SK-N-SH treated with all-trans-retinoic acid at 6 μM for 48 hours (cell line): ENCODE measurements at regions not wholly inside any gene's neighbourhood (a gene's known extent, or its start where the extent isn't known, plus 50 kb on each side); places are given as distances from the start of the nearest gene placed in this dataset.

Experiments used
- ATAC-seq: fragments of 200-7000 bp; cut with Tn5 transposase; 3 replicates; pipeline ENCODE4 v1.9.1; 2020; ENCODE audit warnings: mild to moderate bottlenecking, moderate library complexity
- ARNTL ChIP-seq: fragments of 450-650 bp; formaldehyde crosslinking; IDR thresholded peaks from 2 replicates; pipeline ENCODE4 v1.5.0; 2020; ENCODE audit warnings: low read depth, mild to moderate bottlenecking, moderate library complexity, borderline replicate concordance
- CREB5 ChIP-seq: fragments of 250-450 bp; sonication (Bioruptor Pico); IDR thresholded peaks from 2 replicates; pipeline ENCODE4 v1.5.1; 2020; ENCODE audit warnings: low read depth, mild to moderate bottlenecking, moderate library complexity
- CSDC2 ChIP-seq: fragments of 250-450 bp; sonication (Bioruptor Pico); IDR thresholded peaks from 2 replicates; pipeline ENCODE4 v1.5.0; 2020; ENCODE audit warnings: mild to moderate bottlenecking, moderate library complexity
- CSRNP3 ChIP-seq: fragments of 250-450 bp; sonication (Bioruptor Pico); IDR thresholded peaks from 2 replicates; pipeline ENCODE4 v1.5.1; 2021; ENCODE audit warnings: mild to moderate bottlenecking, moderate library complexity
- GLIS3 ChIP-seq: fragments of 250-450 bp; sonication (Bioruptor Pico); IDR thresholded peaks from 2 replicates; pipeline ENCODE4 v1.5.0; 2020; ENCODE audit warnings: mild to moderate bottlenecking, moderate library complexity
- ISL1 ChIP-seq: fragments of 250-450 bp; sonication (Bioruptor Pico); IDR thresholded peaks from 2 replicates; pipeline ENCODE4 v2.1.2; 2022; ENCODE audit warnings: mild to moderate bottlenecking, moderate library complexity
- OSR1 ChIP-seq: fragments of 250-450 bp; sonication (Bioruptor Pico); IDR thresholded peaks from 2 replicates; pipeline ENCODE4 v1.8.0; 2022; ENCODE audit warnings: moderate library complexity, mild to moderate bottlenecking, inconsistent platforms
- PATZ1 ChIP-seq: fragments of 250-450 bp; sonication (Bioruptor Pico); IDR thresholded peaks from 2 replicates; pipeline ENCODE4 v1.8.0; 2020; ENCODE audit warnings: mild to moderate bottlenecking, moderate library complexity, borderline replicate concordance
- PPARA ChIP-seq: fragments of 250-450 bp; sonication (Bioruptor Pico); IDR thresholded peaks from 2 replicates; pipeline ENCODE4 v1.5.0; 2020; ENCODE audit warnings: mild to moderate bottlenecking, borderline replicate concordance
- RARB ChIP-seq: fragments of 250-450 bp; sonication (Bioruptor Pico); IDR thresholded peaks from 2 replicates; pipeline ENCODE4 v1.8.0; 2021; ENCODE audit warnings: mild to moderate bottlenecking, moderate library complexity
- SNAI2 ChIP-seq: fragments of 250-450 bp; sonication (Bioruptor Pico); IDR thresholded peaks from 2 replicates; pipeline ENCODE4 v1.5.0; 2020; ENCODE audit warnings: mild to moderate bottlenecking, moderate library complexity
- TCF4 ChIP-seq: fragments of 250-450 bp; sonication (Bioruptor Pico); IDR thresholded peaks from 2 replicates; pipeline ENCODE4 v1.8.0; 2021; ENCODE audit warnings: mild to moderate bottlenecking, moderate library complexity, borderline replicate concordance
- TOX ChIP-seq: fragments of 250-450 bp; sonication (Bioruptor Pico); IDR thresholded peaks from 2 replicates; pipeline ENCODE4 v1.8.0; 2021; ENCODE audit warnings: mild to moderate bottlenecking, moderate library complexity, borderline replicate concordance
- TSHZ2 ChIP-seq: fragments of 250-450 bp; sonication (Bioruptor Pico); IDR thresholded peaks from 2 replicates; pipeline ENCODE4 v1.5.0; 2020; ENCODE audit warnings: mild to moderate bottlenecking, moderate library complexity
- ZC3H10 ChIP-seq: fragments of 250-450 bp; sonication (Bioruptor Pico); IDR thresholded peaks from 2 replicates; pipeline ENCODE4 v1.5.1; 2021; ENCODE audit warnings: mild to moderate bottlenecking, moderate library complexity
- ZFP30 ChIP-seq: fragments of 450-650 bp; formaldehyde crosslinking; IDR thresholded peaks from 2 replicates; pipeline ENCODE4 v1.5.0; 2022; ENCODE audit warnings: mild to moderate bottlenecking, moderate library complexity
- ZNF565 ChIP-seq: fragments of 450-650 bp; formaldehyde crosslinking; conservative IDR thresholded peaks from 2 replicates; pipeline ENCODE4 v1.5.0; 2020; ENCODE audit warnings: low read depth, mild to moderate bottlenecking, moderate library complexity
- ZNF70 ChIP-seq: fragments of 450-650 bp; formaldehyde crosslinking; IDR thresholded peaks from 2 replicates; pipeline ENCODE4 v1.5.0; 2020; ENCODE audit warnings: mild to moderate bottlenecking, moderate library complexity
- ZNF8 ChIP-seq: fragments of 450-650 bp; formaldehyde crosslinking; IDR thresholded peaks from 2 replicates; pipeline ENCODE4 v1.5.0; 2020; ENCODE audit warnings: mild to moderate bottlenecking, moderate library complexity

GRCh38 chr15:101579631-101580163, 72.5 kb downstream of the TM2D3 start (continued):
- TF ChIP-seq CREB5 (CRISPR knock-in tag), result no peak
- TF ChIP-seq TCF4 (CRISPR knock-in tag), result no peak
- no peak for TF ChIP-seq SNAI2 (CRISPR knock-in tag)
- TF ChIP-seq PPARA (CRISPR knock-in tag), result no peak
- no peak for TF ChIP-seq RARB (CRISPR knock-in tag)
- TF ChIP-seq, all 23 proteins: peak for 0

- TF ChIP-seq PPARA (CRISPR knock-in tag) (no peak), CSRNP3 (CRISPR knock-in tag) (no peak), PATZ1 (CRISPR knock-in tag) (no peak), CSDC2 (CRISPR knock-in tag) (no peak), ZNF8 (CRISPR knock-in tag) (no peak), OSR1 (CRISPR knock-in tag) (no peak), ISL1 (CRISPR knock-in tag) (no peak), CREB5 (CRISPR knock-in tag) (no peak), TSHZ2 (no peak), ZNF565 (CRISPR knock-in tag) (no peak), ZNF70 (no peak)
- peak; percentile 28; the same call in 1 of the 3 replicates for ATAC-seq
Observed at GRCh38 chr15:101578443-101578894, 73.7 kb downstream of the TM2D3 start.

GRCh38 chr15:101573951-101574350, 78.2 kb downstream of the TM2D3 start:
- no peak for ATAC-seq
- TF ChIP-seq ARNTL, result no peak
- no peak for TF ChIP-seq PPARA (CRISPR knock-in tag)
- TF ChIP-seq SNAI2 (CRISPR knock-in tag), result no peak
- no peak for TF ChIP-seq OSR1 (CRISPR knock-in tag)
- TF ChIP-seq TOX (CRISPR knock-in tag), result no peak
- TF ChIP-seq TSHZ2, result no peak
- no peak for TF ChIP-seq TCF4 (CRISPR knock-in tag)
- no peak for TF ChIP-seq ZC3H10 (CRISPR knock-in tag)
- no peak for TF ChIP-seq ZNF565 (CRISPR knock-in tag)
- no peak for TF ChIP-seq ZNF70
- TF ChIP-seq GLIS3, result no peak
- no peak for TF ChIP-seq CREB5 (CRISPR knock-in tag)
- no peak for TF ChIP-seq ZFP30 (CRISPR knock-in tag)
- TF ChIP-seq ISL1 (CRISPR knock-in tag), result no peak
- no peak for TF ChIP-seq PATZ1 (CRISPR knock-in tag)
- no peak for TF ChIP-seq RARB (CRISPR knock-in tag)
